ENCODE measurements at regions not wholly inside any gene's neighbourhood (a gene's known extent, or its start where the extent isn't known, plus 50 kb on each side); places are given as distances from the start of the nearest gene placed in this dataset.

GRCh38 chr2:48170281-48170680 is 144.2 kb upstream of the FOXN2 start:
- Mint-ChIP-seq H3K27ac (no peak overlapping the region), H3K4me1 (no peaks in the 10 kb centered on the region), H3K27me3 (no peaks in the 10 kb centered on the region), H3K9me3 (peaks cover 8 to 17% of the 10 kb centered on the region in 2 donors), H3K4me3 (no peak overlapping the region)
- ATAC-seq (no peak), DNase-seq (no peak)

GRCh38 chr2:48173141-48173540 is 141.3 kb upstream of the FOXN2 start:
- DNase-seq (no peak), ATAC-seq (no peak)
- Mint-ChIP-seq H3K4me1 (no peaks in the 10 kb centered on the region), H3K27ac (no peak overlapping the region), H3K4me3 (no peak overlapping the region), H3K27me3 (no peaks in the 10 kb centered on the region), H3K9me3 (peaks cover 7 to 12% of the 10 kb centered on the region in 2 donors)

- Mint-ChIP-seq H3K4me3 (no peak overlapping the region), H3K27me3 (no peaks in the 10 kb centered on the region), H3K27ac (peak overlapping the region in 1 of 2 donors; percentile 87), H3K9me3 (peaks cover 9 to 12% of the 10 kb centered on the region in 2 donors), H3K4me1 (no peaks in the 10 kb centered on the region)
- DNase-seq (no peak), ATAC-seq (no peak)
These were observed 140.0 kb upstream of the FOXN2 start for GRCh38 chr2:48174503-48174902.

- no peak overlapping the region for H3K4me3 Mint-ChIP-seq
- H3K4me1 Mint-ChIP-seq: no peaks in the 10 kb centered on the region
- H3K27me3 Mint-ChIP-seq: no peaks in the 10 kb centered on the region
- DNase-seq: no peak
- no peak overlapping the region for H3K27ac Mint-ChIP-seq
- no peak for ATAC-seq
- peaks cover 9 to 12% of the 10 kb centered on the region in 2 donors for H3K9me3 Mint-ChIP-seq
These were observed 139.2 kb upstream of the FOXN2 start for GRCh38 chr2:48175254-48175653.

GRCh38 chr2:48175656-48176055 is 138.8 kb upstream of the FOXN2 start:
- H3K4me1 Mint-ChIP-seq: no peaks in the 10 kb centered on the region

GRCh38 chr2:48176876-48177275 is 137.6 kb upstream of the FOXN2 start:
- H3K27ac Mint-ChIP-seq: no peak overlapping the region
- ATAC-seq: no peak
- no peak overlapping the region for H3K4me3 Mint-ChIP-seq
- no peaks in the 10 kb centered on the region for H3K27me3 Mint-ChIP-seq
- H3K4me1 Mint-ChIP-seq: no peaks in the 10 kb centered on the region
- DNase-seq: no peak
- H3K9me3 Mint-ChIP-seq: peaks cover 9 to 12% of the 10 kb centered on the region in 2 donors

More at GRCh38 chr2:48175656-48176055, 138.8 kb upstream of the FOXN2 start:
- Mint-ChIP-seq H3K27me3 (no peaks in the 10 kb centered on the region), H3K27ac (no peak overlapping the region), H3K4me3 (no peak overlapping the region), H3K9me3 (peaks cover 9 to 12% of the 10 kb centered on the region in 2 donors)
- DNase-seq (no peak), ATAC-seq (no peak)

- no peaks in the 10 kb centered on the region for H3K4me1 Mint-ChIP-seq
- H3K27me3 Mint-ChIP-seq: no peaks in the 10 kb centered on the region
- peaks cover 9 to 21% of the 10 kb centered on the region in 2 donors for H3K9me3 Mint-ChIP-seq
- H3K27ac Mint-ChIP-seq: no peak overlapping the region
- DNase-seq (no peak), ATAC-seq (no peak)
- no peak overlapping the region for H3K4me3 Mint-ChIP-seq
These were observed 135.9 kb upstream of the FOXN2 start for GRCh38 chr2:48178611-48179010.

GRCh38 chr2:48180557-48180956 is 133.9 kb upstream of the FOXN2 start:
- H3K4me3 Mint-ChIP-seq: no peak overlapping the region

GRCh38 chr2:48183276-48183675 is 131.2 kb upstream of the FOXN2 start:
- Mint-ChIP-seq H3K27me3 (no peaks in the 10 kb centered on the region), H3K9me3 (peaks cover under 1 to 9% of the 10 kb centered on the region in 2 donors), H3K4me1 (no peaks in the 10 kb centered on the region), H3K27ac (peak overlapping the region in 1 of 2 donors; percentile 8), H3K4me3 (no peak overlapping the region)
- DNase-seq (no peak), ATAC-seq (no peak)

More at GRCh38 chr2:48180557-48180956, 133.9 kb upstream of the FOXN2 start:
- Mint-ChIP-seq H3K4me1 (no peaks in the 10 kb centered on the region), H3K9me3 (peaks cover 5 to 17% of the 10 kb centered on the region in 2 donors), H3K27ac (no peak overlapping the region), H3K27me3 (no peaks in the 10 kb centered on the region)
- DNase-seq (no peak), ATAC-seq (no peak)

GRCh38 chr2:48183991-48184390 is 130.5 kb upstream of the FOXN2 start:
- Mint-ChIP-seq H3K9me3 (peaks cover 0 to 9% of the 10 kb centered on the region in 2 donors), H3K27me3 (no peaks in the 10 kb centered on the region), H3K4me1 (no peaks in the 10 kb centered on the region), H3K27ac (no peak overlapping the region), H3K4me3 (no peak overlapping the region)
- ATAC-seq: no peak
- no peak for DNase-seq

- no peak for ATAC-seq
- no peak for DNase-seq
- peaks cover 0 to 9% of the 10 kb centered on the region in 2 donors for H3K9me3 Mint-ChIP-seq
- H3K27me3 Mint-ChIP-seq: no peaks in the 10 kb centered on the region
- peaks cover 6% of the 10 kb centered on the region for H3K4me1 Mint-ChIP-seq
- no peak overlapping the region for H3K27ac Mint-ChIP-seq
- no peak overlapping the region for H3K4me3 Mint-ChIP-seq
These were observed 127.0 kb upstream of the FOXN2 start for GRCh38 chr2:48187503-48187902.

GRCh38 chr2:48189552-48190228 is 124.8 kb upstream of the FOXN2 start:
- peaks cover 6% of the 10 kb centered on the region for H3K4me1 Mint-ChIP-seq
- DNase-seq (no peak), ATAC-seq (no peak)
- H3K27me3 Mint-ChIP-seq: no peaks in the 10 kb centered on the region
- no peaks in the 10 kb centered on the region for H3K9me3 Mint-ChIP-seq
- no peak overlapping the region for H3K4me3 Mint-ChIP-seq
- no peak overlapping the region for H3K27ac Mint-ChIP-seq

GRCh38 chr2:48190230-48190629 is 124.3 kb upstream of the FOXN2 start:
- no peak overlapping the region for H3K4me3 Mint-ChIP-seq
- H3K27me3 Mint-ChIP-seq: no peaks in the 10 kb centered on the region
- no peaks in the 10 kb centered on the region for H3K9me3 Mint-ChIP-seq
- no peak overlapping the region for H3K27ac Mint-ChIP-seq
- ATAC-seq: no peak
- peaks cover 6% of the 10 kb centered on the region for H3K4me1 Mint-ChIP-seq
- no peak for DNase-seq

GRCh38 chr2:48194641-48195040 is 119.8 kb upstream of the FOXN2 start:
- no peak for DNase-seq
- no peak for ATAC-seq
- Mint-ChIP-seq H3K4me3 (no peak overlapping the region), H3K27me3 (no peaks in the 10 kb centered on the region), H3K9me3 (no peaks in the 10 kb centered on the region), H3K4me1 (peaks cover 4% of the 10 kb centered on the region), H3K27ac (no peak overlapping the region)

- DNase-seq: no peak
- no peak for ATAC-seq
- no peaks in the 10 kb centered on the region for H3K27me3 Mint-ChIP-seq
- no peaks in the 10 kb centered on the region for H3K4me1 Mint-ChIP-seq
- H3K27ac Mint-ChIP-seq: no peak overlapping the region
- no peaks in the 10 kb centered on the region for H3K9me3 Mint-ChIP-seq
- H3K4me3 Mint-ChIP-seq: no peak overlapping the region
These were observed 119.3 kb upstream of the FOXN2 start for GRCh38 chr2:48195169-48195568.

GRCh38 chr2:48197618-48198017 is 116.9 kb upstream of the FOXN2 start:
- no peak for ATAC-seq
- H3K27ac Mint-ChIP-seq: no peak overlapping the region
- H3K4me1 Mint-ChIP-seq: no peaks in the 10 kb centered on the region
- H3K4me3 Mint-ChIP-seq: no peak overlapping the region
- no peaks in the 10 kb centered on the region for H3K27me3 Mint-ChIP-seq
- H3K9me3 Mint-ChIP-seq: no peaks in the 10 kb centered on the region
- DNase-seq: no peak

GRCh38 chr2:48198371-48198770 is 116.1 kb upstream of the FOXN2 start:
- ATAC-seq (no peak), DNase-seq (no peak)
- Mint-ChIP-seq H3K27ac (no peak overlapping the region), H3K27me3 (no peaks in the 10 kb centered on the region), H3K9me3 (no peaks in the 10 kb centered on the region), H3K4me1 (no peaks in the 10 kb centered on the region), H3K4me3 (no peak overlapping the region)

Data from stimulated activated naive CD8-positive, alpha-beta T cell treated with anti-CD3 and anti-CD28 coated beads, Interleukin-15, amount 100 ng/mL, for 72 hours (primary cell).